ENCODE measurements at regions not wholly inside any gene's neighbourhood (a gene's known extent, or its start where the extent isn't known, plus 50 kb on each side); places are given as distances from the start of the nearest gene placed in this dataset.

DNA sequence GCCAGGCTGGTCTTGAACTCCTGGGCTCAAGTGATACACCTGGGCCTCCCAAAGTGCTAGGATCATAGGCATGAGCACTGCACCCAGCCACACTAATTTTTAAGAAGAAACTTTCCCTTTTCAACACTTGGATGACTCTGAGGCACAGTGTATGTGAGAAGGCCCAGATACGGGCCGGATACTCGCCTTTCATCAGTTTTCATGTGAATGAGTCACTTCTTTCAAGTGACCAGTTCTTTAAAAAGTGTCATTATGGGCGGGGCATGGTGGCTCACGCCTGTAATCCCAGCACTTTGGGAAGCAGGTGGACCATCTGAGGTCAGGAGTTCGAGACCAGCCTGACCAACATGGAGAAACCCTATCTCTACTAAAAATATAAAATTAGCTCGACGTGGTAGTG lies 120.8 kb downstream of the CTTN start:
- DNase-seq: no peak

- DNase-seq: peak in 22 of 51 donors; percentile 16 to 79 (median 40)
These were observed 123.4 kb downstream of the CTTN start for GRCh38 chr11:70521475-70522308.

- no peak for DNase-seq
These were observed 123.9 kb downstream of the CTTN start for GRCh38 chr11:70522309-70522592.

- peak in 1 of 51 donors; percentile 31 for DNase-seq
These were observed 124.4 kb downstream of the CTTN start for GRCh38 chr11:70522593-70523311.

DNA sequence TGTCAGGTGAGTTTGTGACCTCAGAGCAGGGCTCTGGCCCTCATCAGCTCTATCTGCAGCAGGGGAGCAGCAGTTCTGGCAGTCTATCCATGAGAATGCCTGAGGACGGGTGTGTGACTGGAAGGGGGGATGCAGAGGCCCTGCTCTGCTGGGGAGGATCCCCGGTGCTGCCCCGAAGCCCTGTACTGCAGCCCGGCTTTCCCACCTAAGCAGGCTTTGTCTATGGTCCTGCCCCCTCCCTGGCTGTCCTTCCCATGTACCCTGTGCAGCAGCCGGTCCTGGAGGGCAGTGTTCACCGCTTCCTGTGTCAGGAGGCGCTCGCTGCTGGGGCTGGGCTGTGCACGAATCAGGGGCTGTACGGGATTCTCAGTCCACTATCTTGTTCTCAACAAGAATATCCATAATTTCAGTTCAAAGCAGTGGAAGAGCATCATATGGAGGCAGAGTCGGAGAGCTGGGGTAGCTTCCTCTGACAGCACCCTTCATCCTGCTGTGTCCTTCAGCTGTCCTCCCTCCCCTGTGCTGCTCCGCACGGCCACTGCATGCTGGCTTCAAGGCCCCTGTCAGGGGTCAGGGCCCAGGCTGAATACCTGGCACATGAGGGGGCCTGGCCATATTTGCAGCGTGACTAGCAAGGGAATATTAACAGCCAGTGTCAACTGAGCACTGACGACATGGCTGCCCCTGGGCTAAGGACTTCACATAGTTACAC lies 125.2 kb downstream of the CTTN start:
- no peak for DNase-seq

- no peak for DNase-seq
These were observed 126.0 kb downstream of the CTTN start for GRCh38 chr11:70524096-70524922.

GRCh38 chr11:70525006-70525405 lies 126.7 kb downstream of the CTTN start:
- peak in 2 of 51 donors; percentile 13 to 27 for DNase-seq

GRCh38 chr11:70525466-70525865 lies 127.1 kb downstream of the CTTN start:
- DNase-seq: no peak

GRCh38 chr11:70526116-70527045 lies 128.1 kb downstream of the CTTN start:
- DNase-seq: no peak

DNA sequence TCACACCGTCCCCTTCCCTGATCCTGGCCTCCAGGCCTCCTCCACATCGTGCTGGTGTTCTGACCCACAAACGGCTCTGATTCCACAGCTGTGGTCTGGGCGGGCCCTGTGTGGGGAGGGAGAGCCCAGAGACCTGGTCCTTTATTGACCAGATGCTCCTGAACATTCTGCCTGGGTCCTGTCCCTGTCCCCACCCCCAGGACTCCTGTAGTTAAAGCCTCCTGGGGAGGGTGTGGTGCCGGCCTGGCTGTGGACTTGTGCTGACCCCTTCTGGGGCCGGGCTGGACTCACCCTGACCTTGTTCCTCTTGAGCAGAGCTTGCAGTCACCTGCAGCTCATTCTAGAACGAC lies 128.7 kb downstream of the CTTN start:
- no peak for DNase-seq

GRCh38 chr11:70527429-70528045 lies 129.2 kb downstream of the CTTN start:
- no peak for DNase-seq

GRCh38 chr11:70528046-70528793 lies 129.9 kb downstream of the CTTN start:
- DNase-seq: no peak

DNA sequence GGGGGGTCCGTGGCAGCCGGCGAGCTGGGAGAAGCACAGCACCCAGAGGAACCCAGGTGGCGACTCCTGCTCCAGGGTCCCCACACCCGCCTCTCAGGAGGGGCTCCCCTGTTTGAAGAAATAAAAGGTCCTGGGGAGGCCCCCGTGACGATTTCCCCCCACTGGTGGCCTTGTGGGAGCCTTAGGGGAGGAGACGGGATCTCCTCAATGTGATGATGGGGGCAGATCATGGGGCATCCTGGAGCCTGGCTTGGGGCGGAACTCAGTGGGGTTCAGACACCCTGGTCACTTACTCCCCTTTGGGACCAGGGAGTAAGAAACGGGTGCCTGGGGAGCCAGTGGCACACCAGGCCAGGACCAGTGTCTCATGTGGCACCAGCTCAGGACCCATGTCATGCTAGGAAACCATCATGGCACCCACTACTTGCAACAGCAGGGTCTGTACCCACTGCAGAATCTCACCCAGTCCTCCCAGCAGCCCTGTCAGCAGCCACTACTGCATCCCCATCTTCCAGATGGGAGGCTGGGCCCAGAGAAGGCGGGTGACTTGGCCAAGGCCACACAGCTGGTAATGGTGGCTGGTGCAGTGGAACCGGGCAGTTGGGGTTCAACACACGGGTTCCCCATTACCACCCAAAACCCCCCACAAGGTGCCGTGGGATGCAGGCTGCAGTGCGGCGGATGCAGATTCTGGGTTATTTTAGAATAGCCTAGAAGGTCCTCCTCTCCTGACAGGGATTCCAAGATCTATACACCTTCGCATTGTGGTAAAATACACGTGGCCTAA lies 130.7 kb downstream of the CTTN start:
- no peak for DNase-seq

DNA sequence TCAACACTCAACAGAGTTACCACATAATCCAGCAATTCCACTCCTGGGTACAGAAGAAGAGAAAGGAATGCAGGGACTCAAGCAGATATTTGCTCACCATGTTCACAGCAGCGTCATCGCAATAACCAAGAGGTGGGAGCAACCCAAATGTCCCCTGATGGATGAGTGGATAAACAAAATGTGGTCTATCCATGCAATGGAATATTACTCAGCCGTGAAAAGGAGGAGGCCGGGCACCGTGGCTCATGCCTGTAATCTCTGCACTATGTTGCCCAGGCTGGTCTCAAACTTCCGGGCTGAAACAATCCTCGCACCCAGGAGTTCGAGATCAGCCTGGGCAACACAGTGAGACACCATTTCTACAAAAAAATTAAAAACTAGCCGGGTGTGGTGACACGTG lies 131.7 kb downstream of the CTTN start:
- DNase-seq: no peak

DNA sequence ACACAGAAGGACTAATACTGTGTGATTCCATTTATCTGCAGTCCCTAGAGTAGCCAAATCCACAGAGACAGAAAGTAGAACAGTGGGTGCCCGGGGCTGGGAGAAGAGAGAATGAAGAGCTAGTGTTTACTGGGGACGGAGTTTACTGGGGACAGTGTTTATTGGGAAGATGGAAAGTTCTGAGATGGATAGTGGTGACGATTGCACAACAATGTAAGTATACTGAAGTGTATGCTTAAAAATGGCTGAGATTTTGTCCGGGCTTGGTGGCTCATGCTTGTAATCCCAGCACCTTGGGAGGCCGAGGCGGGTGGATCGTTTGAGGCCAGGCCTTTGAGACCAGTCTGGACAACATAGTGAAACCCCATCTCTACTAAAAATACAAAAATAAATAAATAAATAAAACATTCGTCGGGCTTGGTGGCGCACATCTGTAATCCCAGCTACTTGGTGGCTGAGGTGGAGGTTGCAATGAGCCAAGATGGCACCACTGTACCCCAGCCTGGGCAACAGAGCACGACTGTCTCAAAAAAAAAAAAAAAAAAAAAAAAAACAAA lies 132.4 kb downstream of the CTTN start:
- DNase-seq: no peak

- no peak for DNase-seq
These were observed 133.1 kb downstream of the CTTN start for GRCh38 chr11:70531281-70532065.

DNA sequence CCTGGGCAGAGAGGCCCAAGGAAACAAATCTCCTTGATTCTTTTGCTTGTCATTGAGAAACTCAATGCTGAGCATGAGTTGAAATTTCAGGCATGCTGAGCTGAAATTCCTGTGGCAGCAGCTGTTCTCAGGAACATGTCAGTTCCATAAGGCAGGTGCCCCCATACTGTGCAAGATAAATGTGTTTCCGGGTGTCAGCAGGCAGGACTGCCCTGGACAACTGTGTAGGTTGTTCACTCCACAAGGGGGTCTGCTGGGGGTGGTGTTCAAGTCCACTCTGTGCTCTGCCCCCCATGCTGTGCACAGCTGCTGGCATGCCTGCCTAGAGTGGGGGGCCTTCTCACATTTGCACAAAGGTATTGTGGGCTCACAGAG lies 133.7 kb downstream of the CTTN start:
- no peak for DNase-seq

Data from hypothalamus (tissue), 51 donors.